ENCODE measurements at regions not wholly inside any gene's neighbourhood (a gene's known extent, or its start where the extent isn't known, plus 50 kb on each side); places are given as distances from the start of the nearest gene placed in this dataset.
"Not testable (repeated sequence)": the region's sequence is repeated elsewhere in the genome, so short reads cannot be mapped to it uniquely, and the experiment has no call there.

GRCh38 chr18:47354061-47354460, 102.6 kb upstream of the SKOR2 start:
- not testable (repeated sequence) for TF ChIP-seq EZH2 (IDR thresholded peaks at IDR 0.05; ENCODE audit: borderline replicate concordance, low read length)
- TF ChIP-seq, protein P1, sequence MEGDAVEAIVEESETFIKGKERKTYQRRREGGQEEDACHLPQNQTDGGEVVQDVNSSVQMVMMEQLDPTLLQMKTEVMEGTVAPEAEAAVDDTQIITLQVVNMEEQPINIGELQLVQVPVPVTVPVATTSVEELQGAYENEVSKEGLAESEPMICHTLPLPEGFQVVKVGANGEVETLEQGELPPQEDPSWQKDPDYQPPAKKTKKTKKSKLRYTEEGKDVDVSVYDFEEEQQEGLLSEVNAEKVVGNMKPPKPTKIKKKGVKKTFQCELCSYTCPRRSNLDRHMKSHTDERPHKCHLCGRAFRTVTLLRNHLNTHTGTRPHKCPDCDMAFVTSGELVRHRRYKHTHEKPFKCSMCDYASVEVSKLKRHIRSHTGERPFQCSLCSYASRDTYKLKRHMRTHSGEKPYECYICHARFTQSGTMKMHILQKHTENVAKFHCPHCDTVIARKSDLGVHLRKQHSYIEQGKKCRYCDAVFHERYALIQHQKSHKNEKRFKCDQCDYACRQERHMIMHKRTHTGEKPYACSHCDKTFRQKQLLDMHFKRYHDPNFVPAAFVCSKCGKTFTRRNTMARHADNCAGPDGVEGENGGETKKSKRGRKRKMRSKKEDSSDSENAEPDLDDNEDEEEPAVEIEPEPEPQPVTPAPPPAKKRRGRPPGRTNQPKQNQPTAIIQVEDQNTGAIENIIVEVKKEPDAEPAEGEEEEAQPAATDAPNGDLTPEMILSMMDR (conservative IDR thresholded peaks at IDR 0.05 in 1 of 2, IDR thresholded peaks at IDR 0.05 in 1 of 2; ENCODE audit: extremely low read depth in 1 of 2, insufficient read depth in 1 of 2, low read depth in 1 of 2, low read length in 2 of 2) = not testable (repeated sequence)
